ENCODE measurements at regions not wholly inside any gene's neighbourhood (a gene's known extent, or its start where the extent isn't known, plus 50 kb on each side); places are given as distances from the start of the nearest gene placed in this dataset.
"Not testable (repeated sequence)": the region's sequence is repeated elsewhere in the genome, so short reads cannot be mapped to it uniquely, and the experiment has no call there.

GRCh38 chr1:117757668-117758067 lies 151.8 kb downstream of the TENT5C start:
- DNase-seq, result no peak

GRCh38 chr1:117758444-117759316 lies 152.8 kb downstream of the TENT5C start:
- DNase-seq, result peak; percentile 70 to 72

DNA sequence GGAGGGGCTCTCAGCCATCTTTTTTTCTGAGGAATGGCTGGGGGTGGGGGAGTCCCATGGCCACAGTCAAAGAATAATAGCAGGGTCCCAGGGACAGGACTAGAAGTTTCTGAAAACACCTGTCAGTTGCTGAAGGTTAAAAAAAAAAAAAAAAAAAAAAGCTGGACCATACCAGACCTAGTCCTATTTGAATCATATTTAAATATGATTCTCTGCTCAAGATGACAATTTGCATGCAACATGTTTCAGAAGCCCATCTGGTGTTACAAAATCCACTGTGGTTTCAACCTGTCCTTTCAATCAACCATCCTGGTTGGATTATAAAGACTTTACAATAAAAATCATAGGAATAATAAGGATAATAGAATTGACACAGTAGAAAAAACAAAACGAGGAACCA lies 153.7 kb downstream of the TENT5C start:
- no peak for DNase-seq

DNA sequence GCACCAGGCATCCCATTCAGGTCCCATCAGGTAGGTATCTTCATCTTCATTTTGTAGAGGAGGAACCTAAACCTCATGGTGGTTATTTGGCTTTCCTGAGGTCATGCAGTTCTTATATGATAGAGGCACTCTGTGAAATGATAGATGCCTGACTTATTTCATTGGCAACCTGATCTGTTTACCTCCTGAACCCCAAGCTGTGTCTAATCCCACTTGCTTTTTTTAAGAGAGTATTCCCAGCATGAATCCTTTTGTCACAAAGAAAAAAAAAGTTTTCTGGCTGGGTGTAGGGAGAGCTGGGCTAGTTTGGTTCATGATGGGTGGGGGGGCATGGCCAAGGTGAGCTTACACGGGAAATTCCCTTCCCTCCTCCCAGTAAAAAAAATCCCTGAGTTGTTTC lies 154.2 kb downstream of the TENT5C start:
- DNase-seq, result no peak

- no peak for DNase-seq
These were observed 154.6 kb downstream of the TENT5C start for GRCh38 chr1:117760485-117760884.

- not testable (repeated sequence) for DNase-seq
These were observed 161.7 kb downstream of the GDAP2 start for GRCh38 chr1:117767756-117768155.

- DNase-seq, result no peak
These were observed 158.4 kb downstream of the GDAP2 start for GRCh38 chr1:117770981-117771531.

- no peak for DNase-seq
These were observed 150.1 kb downstream of the GDAP2 start for GRCh38 chr1:117779364-117779763.

GRCh38 chr1:117780687-117781475 lies 148.5 kb downstream of the GDAP2 start:
- no peak for DNase-seq

- DNase-seq, result no peak
These were observed 147.4 kb downstream of the GDAP2 start for GRCh38 chr1:117782056-117782455.

DNA sequence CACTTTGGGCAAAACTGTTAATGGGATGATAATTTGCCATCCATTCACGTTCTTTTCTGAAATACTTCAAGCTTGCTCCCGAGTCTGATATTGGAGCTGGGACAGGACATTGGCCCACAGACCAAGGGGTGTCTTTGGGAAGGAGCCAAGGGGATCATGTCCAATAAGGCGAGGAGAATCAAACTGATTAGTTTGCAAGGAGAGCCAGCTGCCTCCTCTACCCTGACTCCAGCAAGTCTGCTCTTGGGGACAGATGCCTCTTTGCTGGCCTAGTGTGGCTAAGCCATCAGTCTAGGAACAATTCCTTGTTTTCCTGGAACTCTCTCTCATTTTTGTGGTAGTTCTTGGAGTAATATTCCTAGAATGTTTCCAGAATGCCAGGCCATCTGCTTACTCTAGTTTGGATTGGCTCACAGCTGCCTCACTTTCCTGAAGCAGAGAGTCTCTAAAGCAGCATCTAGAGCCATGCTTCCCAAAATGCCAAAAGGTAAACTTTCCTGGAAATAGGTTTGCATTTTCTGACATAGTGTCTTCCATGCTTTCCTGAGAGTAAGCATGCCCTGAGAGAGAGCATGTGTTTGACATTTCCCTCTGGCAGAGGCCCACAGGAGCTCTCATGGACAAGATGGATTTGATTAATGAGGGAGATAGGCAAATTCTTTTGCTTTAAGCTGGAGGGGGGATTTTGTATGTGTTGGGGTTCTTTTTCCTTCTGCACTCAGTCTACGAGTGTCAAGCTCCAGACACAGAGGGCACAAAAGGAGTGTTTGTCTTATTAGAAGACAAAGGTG lies 145.6 kb downstream of the GDAP2 start:
- DNase-seq, result no peak

- no peak for DNase-seq
These were observed 141.4 kb downstream of the GDAP2 start for GRCh38 chr1:117788014-117788413.

DNA sequence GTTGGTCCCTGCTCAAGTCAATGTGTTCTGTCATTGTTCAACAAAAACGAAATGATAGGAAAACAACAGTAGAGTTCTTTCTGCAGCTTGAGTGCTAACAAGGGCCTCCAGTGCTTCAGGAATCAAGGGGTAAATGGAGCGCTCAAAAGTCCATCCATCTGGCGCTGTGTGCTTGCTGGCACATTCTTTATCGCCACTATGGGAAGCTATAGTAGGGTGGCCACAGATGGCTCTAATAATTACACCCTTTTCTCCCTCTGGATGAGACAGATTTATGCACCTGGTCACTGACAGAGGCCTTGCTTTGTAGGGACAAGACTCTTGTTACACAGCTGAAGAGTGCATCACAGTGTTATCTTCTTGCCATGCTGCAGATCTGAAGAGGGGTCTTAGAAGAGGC lies 136.0 kb downstream of the GDAP2 start:
- DNase-seq, result no peak

DNA sequence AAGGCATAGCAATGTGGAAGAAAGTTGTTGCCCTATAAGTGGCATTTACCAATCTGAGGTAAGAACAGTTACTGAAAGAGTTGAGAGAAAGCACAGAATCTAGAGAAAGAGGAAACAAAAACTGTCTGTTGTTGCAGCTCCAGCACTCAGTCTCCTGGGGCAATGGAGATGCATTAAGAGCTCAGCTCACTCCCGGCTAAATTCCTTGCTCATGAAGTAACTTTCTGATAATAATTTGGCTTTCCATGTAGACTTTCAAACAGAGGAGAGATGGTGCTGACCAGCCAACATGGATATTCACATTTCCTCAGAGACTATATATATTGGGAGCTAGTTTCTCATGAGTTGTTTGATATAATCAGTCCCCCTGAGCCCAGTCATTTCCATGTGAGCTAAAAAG lies 135.3 kb downstream of the GDAP2 start:
- DNase-seq, result no peak

DNA sequence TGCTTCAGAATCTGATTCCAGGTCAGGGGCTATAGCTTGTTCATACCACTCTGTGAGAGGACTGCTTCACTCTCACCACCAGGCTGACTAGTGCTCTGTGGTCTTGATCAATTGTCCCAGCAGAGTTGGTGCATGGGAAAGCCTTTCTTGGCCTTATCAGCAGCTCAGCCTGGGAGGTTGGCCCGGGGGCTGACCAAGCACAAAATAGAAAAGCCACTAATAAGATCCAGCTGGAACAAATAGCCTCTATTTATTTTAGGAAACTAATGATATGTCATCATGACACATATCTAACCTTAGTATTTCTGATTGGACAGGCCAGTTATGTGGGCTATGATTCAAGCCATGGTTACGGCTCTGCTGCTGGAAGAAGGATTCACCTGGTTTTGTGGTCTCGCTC lies 134.2 kb downstream of the GDAP2 start:
- no peak for DNase-seq

GRCh38 chr1:117795792-117796191 lies 133.6 kb downstream of the GDAP2 start:
- DNase-seq, result no peak

DNA sequence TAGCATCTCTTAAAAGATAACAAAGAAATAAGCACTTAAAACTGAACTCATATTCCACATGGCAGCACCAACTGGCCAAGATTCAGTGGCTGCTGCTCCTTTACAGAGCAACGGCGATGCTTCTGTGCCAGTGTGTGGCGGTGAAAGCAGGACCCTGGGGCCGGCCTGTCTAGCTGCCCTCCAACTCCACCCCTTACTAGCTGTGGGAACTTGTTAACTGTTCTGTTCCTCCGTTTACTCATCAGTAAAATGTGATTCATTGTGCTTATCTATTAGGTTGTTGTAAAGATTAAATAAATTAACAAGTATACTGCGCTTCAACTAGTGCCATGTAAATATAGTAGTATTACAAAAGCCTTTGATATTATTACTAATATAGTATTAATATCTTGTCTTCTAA lies 133.2 kb downstream of the GDAP2 start:
- DNase-seq, result no peak

- no peak for DNase-seq
These were observed 130.9 kb downstream of the GDAP2 start for GRCh38 chr1:117798550-117798949.

- DNase-seq, result no peak
These were observed 126.7 kb downstream of the GDAP2 start for GRCh38 chr1:117802531-117803257.

- DNase-seq, result no peak
These were observed 126.1 kb downstream of the GDAP2 start for GRCh38 chr1:117803318-117803717.

- no peak for DNase-seq
These were observed 119.7 kb downstream of the GDAP2 start for GRCh38 chr1:117809764-117810163.

DNA sequence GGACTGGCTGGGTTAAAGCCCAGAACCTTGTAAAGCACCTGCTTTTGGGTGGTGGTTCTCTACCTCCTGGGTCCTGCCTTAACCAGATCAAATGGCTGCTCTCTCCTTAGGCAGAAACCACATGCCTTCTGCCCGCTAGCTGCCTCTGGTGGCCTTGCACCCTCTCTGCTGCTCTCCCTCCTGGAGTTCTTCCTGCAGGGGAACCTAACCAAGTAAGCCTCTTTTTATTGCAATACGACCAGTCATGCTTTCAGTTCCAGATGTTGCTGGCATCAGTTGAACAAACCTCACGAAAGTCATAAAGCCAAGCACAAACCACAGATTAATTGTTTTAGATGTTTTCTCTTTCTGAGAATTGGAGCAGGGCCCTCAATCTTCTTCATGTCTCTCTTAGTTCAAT lies 118.9 kb downstream of the GDAP2 start:
- no peak for DNase-seq
